ENCODE measurements at regions not wholly inside any gene's neighbourhood (a gene's known extent, or its start where the extent isn't known, plus 50 kb on each side); places are given as distances from the start of the nearest gene placed in this dataset.
A peak's percentile ranks its signal among the peaks of the same experiment; 100 is the strongest.

GRCh38 chr12:92561543-92561899, 141.3 kb upstream of the PLEKHG7 start:
- H3K36me3 ChIP-seq (ENCODE audit: insufficient read depth, low read length) = no peaks in the 10 kb centered on the region
- peaks cover 3% of the 10 kb centered on the region for H3K4me1 ChIP-seq (ENCODE audit: control insufficient read depth, insufficient read depth, low read length)
- H3K9me3 ChIP-seq (replicated peaks; ENCODE audit: low read length) = no peaks in the 10 kb centered on the region
- H3K27me3 ChIP-seq (ENCODE audit: control insufficient read depth, insufficient read depth, low read length) = no peaks in the 10 kb centered on the region
- H3K4me2 ChIP-seq (ENCODE audit: low read length) = peak overlapping the region; percentile 28
- no peak overlapping the region for H3K4me3 ChIP-seq (ENCODE audit: low read length)
- no peak overlapping the region for H3K9ac ChIP-seq (ENCODE audit: low read depth, low read length)

- Histone ChIP-seq H3K27me3 (ENCODE audit: control insufficient read depth, insufficient read depth, low read length) (no peaks in the 10 kb centered on the region), H3K4me1 (ENCODE audit: control insufficient read depth, insufficient read depth, low read length) (peaks cover 3% of the 10 kb centered on the region), H3K4me2 (ENCODE audit: low read length) (peak overlapping the region; percentile 28), H3K36me3 (ENCODE audit: insufficient read depth, low read length) (no peaks in the 10 kb centered on the region), H3K9me3 (replicated peaks; ENCODE audit: low read length) (no peaks in the 10 kb centered on the region), H3K4me3 (ENCODE audit: low read length) (no peak overlapping the region), H3K9ac (ENCODE audit: low read depth, low read length) (no peak overlapping the region)
Measured at GRCh38 chr12:92560713-92561542, 141.9 kb upstream of the PLEKHG7 start.

- no peaks in the 10 kb centered on the region for H3K36me3 ChIP-seq (ENCODE audit: insufficient read depth, low read length)
- H3K4me3 ChIP-seq (ENCODE audit: low read length) = no peak overlapping the region
- H3K9me3 ChIP-seq (replicated peaks; ENCODE audit: low read length) = no peaks in the 10 kb centered on the region
- no peaks in the 10 kb centered on the region for H3K27me3 ChIP-seq (ENCODE audit: control insufficient read depth, insufficient read depth, low read length)
- peaks cover 3% of the 10 kb centered on the region for H3K4me1 ChIP-seq (ENCODE audit: control insufficient read depth, insufficient read depth, low read length)
- H3K4me2 ChIP-seq (ENCODE audit: low read length) = no peak overlapping the region
- H3K9ac ChIP-seq (ENCODE audit: low read depth, low read length) = no peak overlapping the region
Measured at GRCh38 chr12:92558806-92559205, 144.0 kb upstream of the PLEKHG7 start.

- Histone ChIP-seq H3K9ac (ENCODE audit: low read depth, low read length) (no peak overlapping the region), H3K4me2 (ENCODE audit: low read length) (no peak overlapping the region), H3K9me3 (replicated peaks; ENCODE audit: low read length) (no peaks in the 10 kb centered on the region), H3K4me3 (ENCODE audit: low read length) (no peak overlapping the region), H3K27me3 (ENCODE audit: control insufficient read depth, insufficient read depth, low read length) (no peaks in the 10 kb centered on the region), H3K4me1 (ENCODE audit: control insufficient read depth, insufficient read depth, low read length) (peaks cover 3% of the 10 kb centered on the region), H3K36me3 (ENCODE audit: insufficient read depth, low read length) (no peaks in the 10 kb centered on the region)
Measured at GRCh38 chr12:92558215-92558773, 144.5 kb upstream of the PLEKHG7 start.

GRCh38 chr12:92557422-92557724, 145.4 kb upstream of the PLEKHG7 start:
- Histone ChIP-seq H3K4me2 (ENCODE audit: low read length) (no peak overlapping the region), H3K4me3 (ENCODE audit: low read length) (no peak overlapping the region), H3K36me3 (ENCODE audit: insufficient read depth, low read length) (no peaks in the 10 kb centered on the region), H3K9me3 (replicated peaks; ENCODE audit: low read length) (no peaks in the 10 kb centered on the region), H3K4me1 (ENCODE audit: control insufficient read depth, insufficient read depth, low read length) (peaks cover 3% of the 10 kb centered on the region), H3K9ac (ENCODE audit: low read depth, low read length) (no peak overlapping the region), H3K27me3 (ENCODE audit: control insufficient read depth, insufficient read depth, low read length) (no peaks in the 10 kb centered on the region)

GRCh38 chr12:92556637-92557421, 146.0 kb upstream of the PLEKHG7 start:
- no peak overlapping the region for H3K4me2 ChIP-seq (ENCODE audit: low read length)
- peaks cover 7% of the 10 kb centered on the region for H3K4me1 ChIP-seq (ENCODE audit: control insufficient read depth, insufficient read depth, low read length)
- no peaks in the 10 kb centered on the region for H3K27me3 ChIP-seq (ENCODE audit: control insufficient read depth, insufficient read depth, low read length)
- H3K9ac ChIP-seq (ENCODE audit: low read depth, low read length) = no peak overlapping the region
- H3K36me3 ChIP-seq (ENCODE audit: insufficient read depth, low read length) = no peaks in the 10 kb centered on the region
- H3K4me3 ChIP-seq (ENCODE audit: low read length) = no peak overlapping the region
- no peaks in the 10 kb centered on the region for H3K9me3 ChIP-seq (replicated peaks; ENCODE audit: low read length)

GRCh38 chr12:92556141-92556540, 146.6 kb upstream of the PLEKHG7 start:
- peaks cover 8% of the 10 kb centered on the region for H3K4me1 ChIP-seq (ENCODE audit: control insufficient read depth, insufficient read depth, low read length)
- H3K4me3 ChIP-seq (ENCODE audit: low read length) = no peak overlapping the region
- H3K9ac ChIP-seq (ENCODE audit: low read depth, low read length) = no peak overlapping the region
- H3K4me2 ChIP-seq (ENCODE audit: low read length) = no peak overlapping the region
- H3K27me3 ChIP-seq (ENCODE audit: control insufficient read depth, insufficient read depth, low read length) = no peaks in the 10 kb centered on the region
- H3K9me3 ChIP-seq (replicated peaks; ENCODE audit: low read length) = no peaks in the 10 kb centered on the region
- no peaks in the 10 kb centered on the region for H3K36me3 ChIP-seq (ENCODE audit: insufficient read depth, low read length)

GRCh38 chr12:92554158-92555073, 148.4 kb upstream of the PLEKHG7 start:
- H3K4me3 ChIP-seq (ENCODE audit: low read length) = no peak overlapping the region
- peaks cover 8% of the 10 kb centered on the region for H3K4me1 ChIP-seq (ENCODE audit: control insufficient read depth, insufficient read depth, low read length)
- no peaks in the 10 kb centered on the region for H3K27me3 ChIP-seq (ENCODE audit: control insufficient read depth, insufficient read depth, low read length)
- H3K4me2 ChIP-seq (ENCODE audit: low read length) = no peak overlapping the region
- H3K9ac ChIP-seq (ENCODE audit: low read depth, low read length) = no peak overlapping the region
- no peaks in the 10 kb centered on the region for H3K36me3 ChIP-seq (ENCODE audit: insufficient read depth, low read length)
- no peaks in the 10 kb centered on the region for H3K9me3 ChIP-seq (replicated peaks; ENCODE audit: low read length)

- Histone ChIP-seq H3K4me3 (ENCODE audit: low read length) (no peak overlapping the region), H3K9me3 (replicated peaks; ENCODE audit: low read length) (no peaks in the 10 kb centered on the region), H3K27me3 (ENCODE audit: control insufficient read depth, insufficient read depth, low read length) (no peaks in the 10 kb centered on the region), H3K4me2 (ENCODE audit: low read length) (no peak overlapping the region), H3K9ac (ENCODE audit: low read depth, low read length) (no peak overlapping the region), H3K4me1 (ENCODE audit: control insufficient read depth, insufficient read depth, low read length) (peaks cover 8% of the 10 kb centered on the region), H3K36me3 (ENCODE audit: insufficient read depth, low read length) (no peaks in the 10 kb centered on the region)
Measured at GRCh38 chr12:92553389-92553788, 149.4 kb upstream of the PLEKHG7 start.

GRCh38 chr12:92552412-92553108, 150.2 kb upstream of the PLEKHG7 start:
- Histone ChIP-seq H3K36me3 (ENCODE audit: insufficient read depth, low read length) (no peaks in the 10 kb centered on the region), H3K4me1 (ENCODE audit: control insufficient read depth, insufficient read depth, low read length) (peaks cover 8% of the 10 kb centered on the region), H3K4me2 (ENCODE audit: low read length) (no peak overlapping the region), H3K9me3 (replicated peaks; ENCODE audit: low read length) (no peaks in the 10 kb centered on the region), H3K9ac (ENCODE audit: low read depth, low read length) (no peak overlapping the region), H3K4me3 (ENCODE audit: low read length) (no peak overlapping the region), H3K27me3 (ENCODE audit: control insufficient read depth, insufficient read depth, low read length) (no peaks in the 10 kb centered on the region)

Measured in skeletal muscle satellite cell (primary cell).